SK-N-SH (cell line): ENCODE measurements at regions not wholly inside any gene's neighbourhood (a gene's known extent, or its start where the extent isn't known, plus 50 kb on each side); places are given as distances from the start of the nearest gene placed in this dataset.

Experiments used
- CTCF ChIP-seq: fragments of 200-600 bp; sonication (generic); IDR thresholded peaks from 2 replicates; pipeline ENCODE4 v1.6.1; 2017; ENCODE audit warnings: antibody characterized with exemption, mild to moderate bottlenecking, moderate library complexity
- EP300 ChIP-seq, 2 experiments: IDR thresholded peaks; 2 replicates each; pipeline versions ENCODE4 v1.4.0 to v1.6.1; 2012; ENCODE audit warnings: borderline replicate concordance in 1 of 2, low read depth in 1 of 2, low read length in 1 of 2
- GABPA ChIP-seq: IDR thresholded peaks from 2 replicates; pipeline ENCODE4 v1.4.0; 2012; ENCODE audit warnings: low read depth, mild to moderate bottlenecking
- GATA2 ChIP-seq: sonication (generic); formaldehyde crosslinking; IDR thresholded peaks from 2 replicates; pipeline ENCODE4 v1.5.0; 2020; ENCODE audit warnings: mild to moderate bottlenecking, missing genetic modification reagents
- IRF3 ChIP-seq: fragments of 150-350 bp; IDR thresholded peaks from 2 replicates; pipeline ENCODE4 v1.6.1; 2016; ENCODE audit warnings: mild to moderate bottlenecking, low read depth, low read length
- JUND ChIP-seq: IDR thresholded peaks from 2 replicates; pipeline ENCODE4 v1.4.0; 2012
- MXI1 ChIP-seq: IDR thresholded peaks from 2 replicates; pipeline ENCODE4 v1.6.1; 2012; ENCODE audit warnings: mild to moderate bottlenecking, low read depth, low read length, improper control_type of control experiment
- RCOR1 ChIP-seq: fragments of 150-350 bp; IDR thresholded peaks from 2 replicates; pipeline ENCODE4 v1.6.1; 2017; ENCODE audit warnings: antibody characterized with exemption, low read length
- RFX5 ChIP-seq: IDR thresholded peaks from 2 replicates; pipeline ENCODE4 v1.6.1; 2012; ENCODE audit warnings: mild to moderate bottlenecking, improper control_type of control experiment, low read length
- USF1 ChIP-seq: IDR thresholded peaks from 2 replicates; pipeline ENCODE4 v1.4.0; 2012; ENCODE audit warnings: low read depth, borderline replicate concordance
- USF2 ChIP-seq: fragments of 150-350 bp; IDR thresholded peaks from 2 replicates; pipeline ENCODE4 v1.6.1; 2017; ENCODE audit warnings: antibody characterized with exemption, low read length, low read depth, borderline replicate concordance

DNA sequence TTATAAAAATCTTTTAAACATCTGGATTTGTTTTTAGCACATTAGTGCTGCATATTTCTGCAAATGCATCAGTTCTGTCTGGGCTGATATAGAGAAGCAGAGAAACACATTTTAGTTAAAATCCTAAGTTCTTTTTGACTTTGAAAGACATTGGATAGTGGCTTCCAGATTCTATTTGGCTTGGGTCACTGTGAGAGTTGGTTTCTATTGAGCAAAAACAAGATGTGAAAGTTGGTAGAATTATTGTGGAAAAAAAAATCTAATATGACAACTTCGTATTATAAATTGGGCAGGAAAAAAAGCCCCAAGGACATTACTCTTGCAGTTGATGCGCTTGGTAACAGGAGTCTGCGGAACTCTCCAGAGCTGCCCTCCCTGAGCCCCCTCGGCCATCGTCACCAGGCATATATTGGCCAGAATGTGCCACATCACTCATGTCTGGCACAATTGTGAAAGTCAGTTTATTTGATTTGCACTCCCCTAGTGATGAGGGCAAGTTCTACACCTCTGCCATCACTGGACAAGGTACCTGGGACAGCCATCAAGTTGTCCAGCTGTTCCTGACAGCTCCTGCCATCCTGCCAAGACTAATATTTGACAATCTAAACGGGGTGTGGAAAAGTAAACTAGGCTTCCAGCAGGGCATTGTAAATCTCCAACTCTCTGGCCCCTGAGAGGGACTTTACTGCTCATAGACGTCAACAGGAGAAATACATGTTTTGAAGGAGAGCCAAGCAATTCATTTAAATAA, 334.5 kb downstream of the TENT4A start:
- TF ChIP-seq USF2: no peak
- no peak for TF ChIP-seq RFX5
- no peak for TF ChIP-seq CTCF
- TF ChIP-seq JUND: no peak
- no peak for TF ChIP-seq GABPA
- no peak for TF ChIP-seq IRF3
- TF ChIP-seq GATA2 (CRISPR knock-in tag): no peak
- no peak for TF ChIP-seq EP300 (IDR thresholded peaks at IDR 0.05; ENCODE audit: borderline replicate concordance in 1 of 2, low read depth in 1 of 2, low read length in 1 of 2)
- no peak for TF ChIP-seq RCOR1
- no peak for TF ChIP-seq USF1
- TF ChIP-seq MXI1: no peak
